ENCODE measurements at regions not wholly inside any gene's neighbourhood (a gene's known extent, or its start where the extent isn't known, plus 50 kb on each side); places are given as distances from the start of the nearest gene placed in this dataset.
"Not testable (repeated sequence)": the region's sequence is repeated elsewhere in the genome, so short reads cannot be mapped to it uniquely, and the experiment has no call there.

GRCh38 chr17:22374741-22375140, 682.4 kb downstream of the KCNJ18 start:
- ChIA-PET POLR2A (no interaction called here), CTCF (no interaction called here)
- H3K79me2 ChIP-seq (ENCODE audit: control insufficient read depth, insufficient read depth, low read length) = no peaks in the 10 kb centered on the region
- FAIRE-seq (no peak), DNase-seq (ENCODE audit: low read depth, low spot score) (no peak)
- dilution Hi-C loops (cut with MboI; ENCODE audit: extremely low pct_ligation_motif_present, low sequenced_read_pairs) (no loop called here), intact Hi-C loops (cut with micrococcal nuclease) (no loop called here)
- no peaks in the 10 kb centered on the region for H3K9me1 ChIP-seq (replicated peaks; ENCODE audit: control insufficient read depth, extremely low read depth, insufficient read depth, low read length)
- H3K27me3 ChIP-seq (ENCODE audit: control insufficient read depth in 2 of 2, insufficient read depth in 2 of 2, low read length in 2 of 2) = no peaks in the 10 kb centered on the region
- H3K27ac ChIP-seq (ENCODE audit: insufficient read depth, low read depth, low read length) = no peak overlapping the region
- no peak for TF ChIP-seq MAX (IDR thresholded peaks at IDR 0.05; ENCODE audit: insufficient read depth, insufficient read length)
- H3K4me1 ChIP-seq (ENCODE audit: control insufficient read depth, extremely low read depth, insufficient read depth, low read length) = no peaks in the 10 kb centered on the region
- no TSS peak for BruUV-seq (replicated peaks)
- no peak overlapping the region for H3K9ac ChIP-seq (replicated peaks; ENCODE audit: extremely low read depth, insufficient read depth, low read length)
- no peak overlapping the region for H3K4me2 ChIP-seq (ENCODE audit: insufficient read depth, low read length)
- H3K36me3 ChIP-seq (ENCODE audit: control insufficient read depth in 2 of 2, extremely low read depth in 1 of 2, insufficient read depth in 2 of 2, low read length in 2 of 2) = no peaks in the 10 kb centered on the region
- no peak overlapping the region for H3K4me3 ChIP-seq (replicated peaks in 1 of 3; ENCODE audit: insufficient read depth in 1 of 3, low read depth in 1 of 3, low read length in 3 of 3)
- H2AFZ ChIP-seq (ENCODE audit: low read depth, low read length) = no peak overlapping the region
- no peaks in the 10 kb centered on the region for H3K9me3 ChIP-seq (replicated peaks; ENCODE audit: control insufficient read depth, insufficient read depth, low read length)
- no peaks in the 10 kb centered on the region for H4K20me1 ChIP-seq (replicated peaks; ENCODE audit: control insufficient read depth, extremely low read depth, insufficient read depth, low read length)

- FAIRE-seq; dilution Hi-C loops (cut with MboI; ENCODE audit: extremely low pct_ligation_motif_present, low sequenced_read_pairs); BruUV-seq (replicated peaks): not testable (repeated sequence)
These were observed 684.4 kb downstream of the KCNJ18 start for GRCh38 chr17:22376747-22377146.

GRCh38 chr17:22378748-22379147, 686.4 kb downstream of the KCNJ18 start:
- DNase-seq (ENCODE audit: low read depth, low spot score); H3K9me1 ChIP-seq (replicated peaks; ENCODE audit: control insufficient read depth, extremely low read depth, insufficient read depth, low read length); H3K9me3 ChIP-seq (replicated peaks; ENCODE audit: control insufficient read depth, insufficient read depth, low read length); H3K27ac ChIP-seq (ENCODE audit: insufficient read depth, low read depth, low read length); H3K9ac ChIP-seq (replicated peaks; ENCODE audit: extremely low read depth, insufficient read depth, low read length); H3K36me3 ChIP-seq (ENCODE audit: control insufficient read depth in 2 of 2, extremely low read depth in 1 of 2, insufficient read depth in 2 of 2, low read length in 2 of 2); H3K27me3 ChIP-seq (ENCODE audit: control insufficient read depth in 2 of 2, insufficient read depth in 2 of 2, low read length in 2 of 2); CTCF ChIA-PET; FAIRE-seq; intact Hi-C loops (cut with micrococcal nuclease); H3K4me2 ChIP-seq (ENCODE audit: insufficient read depth, low read length); POLR2A ChIA-PET; H3K79me2 ChIP-seq (ENCODE audit: control insufficient read depth, insufficient read depth, low read length); H4K20me1 ChIP-seq (replicated peaks; ENCODE audit: control insufficient read depth, extremely low read depth, insufficient read depth, low read length); BruUV-seq (replicated peaks); H2AFZ ChIP-seq (ENCODE audit: low read depth, low read length); H3K4me1 ChIP-seq (ENCODE audit: control insufficient read depth, extremely low read depth, insufficient read depth, low read length); dilution Hi-C loops (cut with MboI; ENCODE audit: extremely low pct_ligation_motif_present, low sequenced_read_pairs); H3K4me3 ChIP-seq (replicated peaks in 1 of 3; ENCODE audit: insufficient read depth in 1 of 3, low read depth in 1 of 3, low read length in 3 of 3): not testable (repeated sequence)

More at GRCh38 chr17:22376747-22377146, 684.4 kb downstream of the KCNJ18 start:
- H3K9me3 ChIP-seq (replicated peaks; ENCODE audit: control insufficient read depth, insufficient read depth, low read length); H3K36me3 ChIP-seq (ENCODE audit: control insufficient read depth in 2 of 2, extremely low read depth in 1 of 2, insufficient read depth in 2 of 2, low read length in 2 of 2); H2AFZ ChIP-seq (ENCODE audit: low read depth, low read length); H3K27me3 ChIP-seq (ENCODE audit: control insufficient read depth in 2 of 2, insufficient read depth in 2 of 2, low read length in 2 of 2); H3K27ac ChIP-seq (ENCODE audit: insufficient read depth, low read depth, low read length); H3K9me1 ChIP-seq (replicated peaks; ENCODE audit: control insufficient read depth, extremely low read depth, insufficient read depth, low read length); H3K4me3 ChIP-seq (replicated peaks in 1 of 3; ENCODE audit: insufficient read depth in 1 of 3, low read depth in 1 of 3, low read length in 3 of 3); H3K79me2 ChIP-seq (ENCODE audit: control insufficient read depth, insufficient read depth, low read length); POLR2A ChIA-PET; CTCF ChIA-PET; H3K4me1 ChIP-seq (ENCODE audit: control insufficient read depth, extremely low read depth, insufficient read depth, low read length); intact Hi-C loops (cut with micrococcal nuclease); H4K20me1 ChIP-seq (replicated peaks; ENCODE audit: control insufficient read depth, extremely low read depth, insufficient read depth, low read length); H3K9ac ChIP-seq (replicated peaks; ENCODE audit: extremely low read depth, insufficient read depth, low read length); H3K4me2 ChIP-seq (ENCODE audit: insufficient read depth, low read length); DNase-seq (ENCODE audit: low read depth, low spot score): not testable (repeated sequence)

- dilution Hi-C loops (cut with MboI; ENCODE audit: extremely low pct_ligation_motif_present, low sequenced_read_pairs); CTCF ChIA-PET; POLR2A ChIA-PET; intact Hi-C loops (cut with micrococcal nuclease); H3K9me3 ChIP-seq (replicated peaks; ENCODE audit: control insufficient read depth, insufficient read depth, low read length); BruUV-seq (replicated peaks); H3K9ac ChIP-seq (replicated peaks; ENCODE audit: extremely low read depth, insufficient read depth, low read length); H3K79me2 ChIP-seq (ENCODE audit: control insufficient read depth, insufficient read depth, low read length); H3K36me3 ChIP-seq (ENCODE audit: control insufficient read depth in 2 of 2, extremely low read depth in 1 of 2, insufficient read depth in 2 of 2, low read length in 2 of 2); H3K27ac ChIP-seq (ENCODE audit: insufficient read depth, low read depth, low read length); H3K27me3 ChIP-seq (ENCODE audit: control insufficient read depth in 2 of 2, insufficient read depth in 2 of 2, low read length in 2 of 2); H3K4me1 ChIP-seq (ENCODE audit: control insufficient read depth, extremely low read depth, insufficient read depth, low read length); H3K4me3 ChIP-seq (replicated peaks in 1 of 3; ENCODE audit: insufficient read depth in 1 of 3, low read depth in 1 of 3, low read length in 3 of 3); H4K20me1 ChIP-seq (replicated peaks; ENCODE audit: control insufficient read depth, extremely low read depth, insufficient read depth, low read length); DNase-seq (ENCODE audit: low read depth, low spot score); H2AFZ ChIP-seq (ENCODE audit: low read depth, low read length); H3K9me1 ChIP-seq (replicated peaks; ENCODE audit: control insufficient read depth, extremely low read depth, insufficient read depth, low read length); H3K4me2 ChIP-seq (ENCODE audit: insufficient read depth, low read length); FAIRE-seq: not testable (repeated sequence)
These were observed 689.3 kb downstream of the KCNJ18 start for GRCh38 chr17:22381589-22381988.
